ENCODE measurements at regions not wholly inside any gene's neighbourhood (a gene's known extent, or its start where the extent isn't known, plus 50 kb on each side); places are given as distances from the start of the nearest gene placed in this dataset.

DNA sequence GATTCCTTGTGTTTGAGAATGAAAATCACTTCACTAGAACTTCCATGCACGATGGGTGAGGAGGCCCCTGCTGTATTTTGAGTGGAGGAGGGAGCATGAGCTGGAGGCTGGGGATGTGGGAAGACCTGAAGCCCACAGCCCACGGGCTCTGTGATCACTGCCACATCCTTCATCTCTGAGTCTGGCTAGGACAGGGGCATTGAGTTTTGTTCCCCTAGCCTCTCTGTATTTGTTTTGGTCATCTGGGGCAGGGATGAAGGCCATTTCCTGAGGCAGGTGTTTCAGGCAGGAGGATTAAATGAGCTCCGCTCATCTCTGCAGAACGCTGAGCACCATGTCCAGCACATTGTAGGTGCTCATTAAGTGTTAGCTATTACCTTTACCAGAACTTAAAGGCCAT is 293.6 kb downstream of the GLRX3 start:
- TF ChIP-seq CTCF (IDR thresholded peaks at IDR 0.05) (no peak), POLR2A (IDR thresholded peaks at IDR 0.05) (no peak), POLR2AphosphoS5 (IDR thresholded peaks at IDR 0.05) (no peak)
